ENCODE measurements at regions not wholly inside any gene's neighbourhood (a gene's known extent, or its start where the extent isn't known, plus 50 kb on each side); places are given as distances from the start of the nearest gene placed in this dataset.
"Not testable (repeated sequence)": the region's sequence is repeated elsewhere in the genome, so short reads cannot be mapped to it uniquely, and the experiment has no call there.

- DNase-seq = no peak
- Mint-ChIP-seq H3K27me3 (no peaks in the 10 kb centered on the region), H3K9me3 (peaks cover 3% of the 10 kb centered on the region), H3K4me3 (no peak overlapping the region), H3K27ac (no peak overlapping the region), H3K4me1 (no peaks in the 10 kb centered on the region), H3K36me3 (ENCODE audit: low read depth) (no peaks in the 10 kb centered on the region)
- ChIA-PET CTCF (no interaction called here), POLR2A (no interaction called here)
Measured at GRCh38 chr1:95852483-95853070, 618.6 kb downstream of the RWDD3 start.

GRCh38 chr1:95854457-95854856 lies 620.4 kb downstream of the RWDD3 start:
- peaks cover 3% of the 10 kb centered on the region for H3K9me3 Mint-ChIP-seq
- no peaks in the 10 kb centered on the region for H3K36me3 Mint-ChIP-seq (ENCODE audit: low read depth)
- H3K4me1 Mint-ChIP-seq = no peaks in the 10 kb centered on the region
- no peak overlapping the region for H3K4me3 Mint-ChIP-seq
- ChIA-PET POLR2A (no interaction called here), CTCF (no interaction called here)
- DNase-seq = no peak
- no peaks in the 10 kb centered on the region for H3K27me3 Mint-ChIP-seq
- no peak overlapping the region for H3K27ac Mint-ChIP-seq

GRCh38 chr1:95863086-95863485 lies 629.1 kb downstream of the RWDD3 start:
- CTCF ChIA-PET = no interaction called here

GRCh38 chr1:95865769-95866168 lies 631.8 kb downstream of the RWDD3 start:
- no peaks in the 10 kb centered on the region for H3K27me3 Mint-ChIP-seq
- ChIA-PET CTCF (no interaction called here), POLR2A (no interaction called here)
- H3K4me3 Mint-ChIP-seq = no peak overlapping the region
- DNase-seq = no peak
- H3K4me1 Mint-ChIP-seq = no peaks in the 10 kb centered on the region
- H3K36me3 Mint-ChIP-seq (ENCODE audit: low read depth) = no peaks in the 10 kb centered on the region
- no peaks in the 10 kb centered on the region for H3K9me3 Mint-ChIP-seq
- H3K27ac Mint-ChIP-seq = no peak overlapping the region

More at GRCh38 chr1:95863086-95863485, 629.1 kb downstream of the RWDD3 start:
- no peak for DNase-seq
- no peak overlapping the region for H3K4me3 Mint-ChIP-seq
- POLR2A ChIA-PET = no interaction called here
- no peaks in the 10 kb centered on the region for H3K27me3 Mint-ChIP-seq
- no peak overlapping the region for H3K27ac Mint-ChIP-seq
- H3K9me3 Mint-ChIP-seq = no peaks in the 10 kb centered on the region
- no peaks in the 10 kb centered on the region for H3K4me1 Mint-ChIP-seq
- H3K36me3 Mint-ChIP-seq (ENCODE audit: low read depth) = no peaks in the 10 kb centered on the region

- Mint-ChIP-seq H3K9me3 (peaks cover 4% of the 10 kb centered on the region), H3K36me3 (ENCODE audit: low read depth) (no peaks in the 10 kb centered on the region), H3K4me1 (no peaks in the 10 kb centered on the region), H3K27me3 (no peaks in the 10 kb centered on the region), H3K27ac (no peak overlapping the region), H3K4me3 (no peak overlapping the region)
- POLR2A ChIA-PET = no interaction called here
- no peak for DNase-seq
- CTCF ChIA-PET = no interaction called here
Measured at GRCh38 chr1:95876276-95876675, 642.3 kb downstream of the RWDD3 start.

GRCh38 chr1:95879498-95880050 lies 645.6 kb downstream of the RWDD3 start:
- CTCF ChIA-PET = interaction anchor here (1.3 kb wide), 1 partner anchor 39 kb away, joined by 4 read pairs; no protein-coding TSS in a partner anchor
- DNase-seq = no peak
- peaks cover 4% of the 10 kb centered on the region for H3K9me3 Mint-ChIP-seq
- H3K36me3 Mint-ChIP-seq (ENCODE audit: low read depth) = no peaks in the 10 kb centered on the region
- H3K27me3 Mint-ChIP-seq = no peaks in the 10 kb centered on the region
- H3K4me1 Mint-ChIP-seq = no peaks in the 10 kb centered on the region
- no peak overlapping the region for H3K27ac Mint-ChIP-seq
- no peak overlapping the region for H3K4me3 Mint-ChIP-seq
- POLR2A ChIA-PET = no interaction called here

- Mint-ChIP-seq H3K9me3 (peaks cover 5% of the 10 kb centered on the region), H3K36me3 (ENCODE audit: low read depth) (no peaks in the 10 kb centered on the region), H3K27me3 (no peaks in the 10 kb centered on the region), H3K4me3 (no peak overlapping the region), H3K4me1 (no peaks in the 10 kb centered on the region), H3K27ac (no peak overlapping the region)
- DNase-seq = no peak
- ChIA-PET CTCF (no interaction called here), POLR2A (no interaction called here)
Measured at GRCh38 chr1:95888941-95889390, 655.0 kb downstream of the RWDD3 start.

GRCh38 chr1:95889400-95889799 lies 655.4 kb downstream of the RWDD3 start:
- Mint-ChIP-seq H3K27me3 (no peaks in the 10 kb centered on the region), H3K9me3 (peaks cover 5% of the 10 kb centered on the region), H3K4me3 (no peak overlapping the region), H3K4me1 (no peaks in the 10 kb centered on the region), H3K27ac (no peak overlapping the region), H3K36me3 (ENCODE audit: low read depth) (no peaks in the 10 kb centered on the region)
- ChIA-PET POLR2A (no interaction called here), CTCF (no interaction called here)
- DNase-seq = no peak

- no peaks in the 10 kb centered on the region for H3K4me1 Mint-ChIP-seq
- H3K9me3 Mint-ChIP-seq = peaks cover 7% of the 10 kb centered on the region
- no peak for DNase-seq
- no peak overlapping the region for H3K4me3 Mint-ChIP-seq
- no peak overlapping the region for H3K27ac Mint-ChIP-seq
- no peaks in the 10 kb centered on the region for H3K36me3 Mint-ChIP-seq (ENCODE audit: low read depth)
- ChIA-PET POLR2A (no interaction called here), CTCF (no interaction called here)
- H3K27me3 Mint-ChIP-seq = no peaks in the 10 kb centered on the region
Measured at GRCh38 chr1:95893921-95894320, 659.9 kb downstream of the RWDD3 start.

GRCh38 chr1:95903060-95903459 lies 669.0 kb downstream of the RWDD3 start:
- Mint-ChIP-seq H3K27me3 (no peaks in the 10 kb centered on the region), H3K4me3 (no peak overlapping the region), H3K27ac (no peak overlapping the region), H3K9me3 (peaks cover 7% of the 10 kb centered on the region), H3K4me1 (no peaks in the 10 kb centered on the region), H3K36me3 (ENCODE audit: low read depth) (no peaks in the 10 kb centered on the region)
- DNase-seq = no peak
- ChIA-PET CTCF (no interaction called here), POLR2A (no interaction called here)

- H3K4me3 Mint-ChIP-seq = no peak overlapping the region
- H3K9me3 Mint-ChIP-seq = peaks cover 4% of the 10 kb centered on the region
- no peak overlapping the region for H3K27ac Mint-ChIP-seq
- no peaks in the 10 kb centered on the region for H3K4me1 Mint-ChIP-seq
- ChIA-PET POLR2A (no interaction called here), CTCF (no interaction called here)
- no peak for DNase-seq
- H3K27me3 Mint-ChIP-seq = no peaks in the 10 kb centered on the region
- H3K36me3 Mint-ChIP-seq (ENCODE audit: low read depth) = no peaks in the 10 kb centered on the region
Measured at GRCh38 chr1:95905818-95906395, 671.9 kb downstream of the RWDD3 start.

GRCh38 chr1:95911739-95912138 lies 677.7 kb downstream of the RWDD3 start:
- H3K27me3 Mint-ChIP-seq; H3K4me1 Mint-ChIP-seq; H3K4me3 Mint-ChIP-seq; H3K27ac Mint-ChIP-seq; H3K36me3 Mint-ChIP-seq (ENCODE audit: low read depth); POLR2A ChIA-PET; H3K9me3 Mint-ChIP-seq; DNase-seq; CTCF ChIA-PET: not testable (repeated sequence)

- Mint-ChIP-seq H3K27me3 (no peaks in the 10 kb centered on the region), H3K4me1 (no peaks in the 10 kb centered on the region), H3K36me3 (ENCODE audit: low read depth) (no peaks in the 10 kb centered on the region), H3K9me3 (peaks cover 7% of the 10 kb centered on the region), H3K27ac (no peak overlapping the region), H3K4me3 (no peak overlapping the region)
- ChIA-PET POLR2A (no interaction called here), CTCF (no interaction called here)
- no peak for DNase-seq
Measured at GRCh38 chr1:95916616-95917015, 682.6 kb downstream of the RWDD3 start.

GRCh38 chr1:95924684-95925083 lies 690.7 kb downstream of the RWDD3 start:
- POLR2A ChIA-PET = no interaction called here
- peaks cover 3% of the 10 kb centered on the region for H3K9me3 Mint-ChIP-seq

More at GRCh38 chr1:95924684-95925083, 690.7 kb downstream of the RWDD3 start:
- Mint-ChIP-seq H3K4me1 (no peaks in the 10 kb centered on the region), H3K4me3 (no peak overlapping the region), H3K27ac (no peak overlapping the region), H3K36me3 (ENCODE audit: low read depth) (no peaks in the 10 kb centered on the region), H3K27me3 (no peaks in the 10 kb centered on the region)
- DNase-seq = no peak
- CTCF ChIA-PET = no interaction called here

Data from activated CD4-positive, alpha-beta T cell treated with anti-CD3 and anti-CD28 coated beads, Interleukin-2, amount 10 ng/mL, durations not matched to agents 7 days and 5 days (primary cell).